ENCODE measurements at regions not wholly inside any gene's neighbourhood (a gene's known extent, or its start where the extent isn't known, plus 50 kb on each side); places are given as distances from the start of the nearest gene placed in this dataset.

DNA sequence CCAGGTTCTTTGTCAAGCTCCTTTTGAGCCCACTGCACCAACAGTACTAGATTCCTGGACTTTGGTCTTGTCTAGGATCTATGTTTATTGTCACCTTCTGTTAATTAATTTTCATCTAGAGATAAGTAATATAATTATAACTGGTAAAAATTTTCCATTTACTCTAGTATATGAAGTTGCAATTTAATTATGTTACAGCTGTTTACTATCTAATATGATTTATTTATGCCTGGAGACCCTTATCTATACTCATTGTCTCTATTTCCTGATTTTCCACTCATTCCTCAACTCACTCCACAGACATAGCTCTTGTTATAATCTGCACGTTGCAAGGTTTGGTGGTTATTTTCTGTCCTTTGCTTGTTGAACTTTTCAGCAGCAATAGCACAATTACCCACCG, 63.2 kb upstream of the PHF14 start:
- TF ChIP-seq, protein P1, sequence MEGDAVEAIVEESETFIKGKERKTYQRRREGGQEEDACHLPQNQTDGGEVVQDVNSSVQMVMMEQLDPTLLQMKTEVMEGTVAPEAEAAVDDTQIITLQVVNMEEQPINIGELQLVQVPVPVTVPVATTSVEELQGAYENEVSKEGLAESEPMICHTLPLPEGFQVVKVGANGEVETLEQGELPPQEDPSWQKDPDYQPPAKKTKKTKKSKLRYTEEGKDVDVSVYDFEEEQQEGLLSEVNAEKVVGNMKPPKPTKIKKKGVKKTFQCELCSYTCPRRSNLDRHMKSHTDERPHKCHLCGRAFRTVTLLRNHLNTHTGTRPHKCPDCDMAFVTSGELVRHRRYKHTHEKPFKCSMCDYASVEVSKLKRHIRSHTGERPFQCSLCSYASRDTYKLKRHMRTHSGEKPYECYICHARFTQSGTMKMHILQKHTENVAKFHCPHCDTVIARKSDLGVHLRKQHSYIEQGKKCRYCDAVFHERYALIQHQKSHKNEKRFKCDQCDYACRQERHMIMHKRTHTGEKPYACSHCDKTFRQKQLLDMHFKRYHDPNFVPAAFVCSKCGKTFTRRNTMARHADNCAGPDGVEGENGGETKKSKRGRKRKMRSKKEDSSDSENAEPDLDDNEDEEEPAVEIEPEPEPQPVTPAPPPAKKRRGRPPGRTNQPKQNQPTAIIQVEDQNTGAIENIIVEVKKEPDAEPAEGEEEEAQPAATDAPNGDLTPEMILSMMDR (IDR thresholded peaks at IDR 0.05), result no peak
- TF ChIP-seq ZFX (IDR thresholded peaks at IDR 0.05; ENCODE audit: borderline replicate concordance), result no peak
